Neural progenitor cell (in vitro differentiated cells): ENCODE measurements at regions not wholly inside any gene's neighbourhood (a gene's known extent, or its start where the extent isn't known, plus 50 kb on each side); places are given as distances from the start of the nearest gene placed in this dataset.

Source experiments
- DNase-seq: peaks from one replicate; pipeline ENCODE4 v3.0.0-alpha.2; 2016; ENCODE audit warnings: low spot score
- H2AFZ ChIP-seq: fragments of 200-600 bp; sonication (generic); replicated peaks from 2 replicates; pipeline ENCODE4 v1.6.1; 2016; ENCODE audit warnings: antibody characterized with exemption
- H3F3A ChIP-seq: fragments of 200-600 bp; sonication (generic); 2 replicates; pipeline ENCODE4 v1.6.1; 2016; ENCODE audit warnings: antibody characterized with exemption, low read depth
- H3K27ac ChIP-seq: fragments of 200-600 bp; sonication (generic); 2 replicates; pipeline ENCODE4 v1.5.1; 2016; ENCODE audit warnings: mild to moderate bottlenecking
- H3K27me3 ChIP-seq: fragments of 200-600 bp; sonication (generic); 2 replicates; pipeline ENCODE4 v1.6.1; 2016; ENCODE audit warnings: mild to moderate bottlenecking, moderate library complexity
- H3K36me3 ChIP-seq: fragments of 200-600 bp; sonication (generic); 2 replicates; pipeline ENCODE4 v1.5.1; 2016
- H3K4me1 ChIP-seq: fragments of 200-600 bp; sonication (generic); 2 replicates; pipeline ENCODE4 v1.6.1; 2016; ENCODE audit warnings: mixed run types
- H3K4me2 ChIP-seq: fragments of 200-600 bp; sonication (generic); 2 replicates; pipeline ENCODE4 v1.6.1; 2016
- H3K4me3 ChIP-seq: fragments of 200-600 bp; sonication (generic); 2 replicates; pipeline ENCODE4 v1.5.1; 2016
- H3K79me2 ChIP-seq: fragments of 200-600 bp; sonication (generic); 2 replicates; pipeline ENCODE4 v1.6.1; 2016; ENCODE audit warnings: low read depth
- H3K9ac ChIP-seq: fragments of 200-600 bp; sonication (generic); 2 replicates; pipeline ENCODE4 v1.6.1; 2016
- H3K9me3 ChIP-seq: fragments of 200-600 bp; sonication (generic); 2 replicates; pipeline ENCODE4 v1.5.1; 2016; ENCODE audit warnings: low read depth
- H4K20me1 ChIP-seq: fragments of 200-600 bp; sonication (generic); 2 replicates; pipeline ENCODE4 v1.6.1; 2016; ENCODE audit warnings: low read depth
- H3K27ac Mint-ChIP-seq: 3 replicates; pipeline ENCODE4 v1.8.0; 2021; ENCODE audit warnings: mixed read lengths
- H3K27me3 Mint-ChIP-seq: 2 replicates; pipeline ENCODE4 v1.8.0; 2022; ENCODE audit warnings: low read depth, mild to moderate bottlenecking, inconsistent platforms, moderate library complexity, mixed read lengths; ENCODE audit not compliant: insufficient read depth
- H3K36me3 Mint-ChIP-seq: 3 replicates; pipeline ENCODE4 v1.8.0; 2021; ENCODE audit warnings: mixed read lengths
- H3K4me1 Mint-ChIP-seq: 3 replicates; pipeline ENCODE4 v1.8.0; 2021; ENCODE audit warnings: mixed read lengths
- H3K4me3 Mint-ChIP-seq: 3 replicates; pipeline ENCODE4 v1.8.0; 2021; ENCODE audit warnings: mild to moderate bottlenecking, moderate library complexity, mixed read lengths
- H3K9me3 Mint-ChIP-seq: 3 replicates; pipeline ENCODE4 v1.8.0; 2020; ENCODE audit warnings: mixed read lengths
- EZH2 ChIP-seq: fragments of 200-600 bp; sonication (generic); IDR thresholded peaks from 2 replicates; pipeline ENCODE4 v1.6.1; 2017; ENCODE audit warnings: antibody characterized with exemption, mild to moderate bottlenecking, moderate library complexity
- EZH2phosphoT487 ChIP-seq: fragments of 200-600 bp; sonication (generic); IDR thresholded peaks from 2 replicates; pipeline ENCODE4 v1.6.1; 2017; ENCODE audit warnings: antibody characterized with exemption
- TF ChIP-seq, protein P1 (sequence below): fragments of 200-600 bp; sonication (generic); IDR thresholded peaks from 2 replicates; pipeline ENCODE4 v1.5.1; 2017; ENCODE audit warnings: antibody characterized with exemption, mild to moderate bottlenecking

DNA sequence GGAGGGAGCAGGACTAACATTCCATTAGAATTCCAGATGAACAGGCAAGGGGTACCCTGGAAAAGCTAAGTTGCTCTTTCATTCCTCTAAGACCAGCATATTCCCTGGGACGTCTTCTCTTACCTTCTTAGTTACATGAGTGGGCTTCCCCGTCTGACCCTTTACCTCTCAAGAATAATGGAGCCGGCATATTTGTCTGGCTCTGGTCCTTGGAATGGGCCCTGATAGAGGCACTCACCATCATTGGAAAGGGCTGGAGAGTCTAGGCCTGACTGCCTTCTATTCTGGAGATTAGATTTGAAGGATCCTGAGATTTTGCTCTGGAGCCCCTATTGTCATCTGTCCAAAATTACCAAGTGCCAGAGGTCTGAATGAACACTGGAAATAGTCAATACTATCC, 347.5 kb downstream of the MYCN start:
- Histone ChIP-seq H3F3A (no peaks in the 10 kb centered on the region), H3K27me3 (no peaks in the 10 kb centered on the region)

DNA sequence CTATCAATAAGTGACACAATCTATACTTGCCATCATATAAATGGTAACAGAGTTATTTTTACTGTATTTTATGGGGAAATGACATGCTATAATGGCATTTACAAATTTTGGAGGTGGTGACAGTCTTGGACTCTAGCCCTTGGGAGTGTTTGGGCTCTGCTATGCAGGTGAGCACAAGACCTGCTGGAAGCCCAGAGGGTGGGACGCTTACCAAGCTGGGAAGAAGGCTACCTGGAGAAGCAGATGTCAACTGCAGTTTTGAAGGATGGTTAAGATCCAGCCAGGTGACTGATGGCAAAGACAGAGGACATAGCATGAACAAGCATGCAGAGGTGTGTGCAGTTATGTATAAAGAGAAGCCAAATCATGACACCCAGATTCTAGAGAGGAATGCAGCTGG, 346.9 kb downstream of the MYCN start:
- Histone ChIP-seq H3K4me2 (no peak overlapping the region), H3K9me3 (no peaks in the 10 kb centered on the region), H3K27me3 (no peaks in the 10 kb centered on the region), H2AFZ (no peak overlapping the region), H3K4me3 (no peak overlapping the region), H4K20me1 (no peaks in the 10 kb centered on the region), H3F3A (no peaks in the 10 kb centered on the region), H3K27ac (no peak overlapping the region), H3K9ac (no peak overlapping the region), H3K4me1 (peaks cover 7% of the 10 kb centered on the region), H3K36me3 (no peaks in the 10 kb centered on the region), H3K79me2 (no peaks in the 10 kb centered on the region)
- H3K4me3 Mint-ChIP-seq, result no peak overlapping the region
- TF ChIP-seq, protein P1, sequence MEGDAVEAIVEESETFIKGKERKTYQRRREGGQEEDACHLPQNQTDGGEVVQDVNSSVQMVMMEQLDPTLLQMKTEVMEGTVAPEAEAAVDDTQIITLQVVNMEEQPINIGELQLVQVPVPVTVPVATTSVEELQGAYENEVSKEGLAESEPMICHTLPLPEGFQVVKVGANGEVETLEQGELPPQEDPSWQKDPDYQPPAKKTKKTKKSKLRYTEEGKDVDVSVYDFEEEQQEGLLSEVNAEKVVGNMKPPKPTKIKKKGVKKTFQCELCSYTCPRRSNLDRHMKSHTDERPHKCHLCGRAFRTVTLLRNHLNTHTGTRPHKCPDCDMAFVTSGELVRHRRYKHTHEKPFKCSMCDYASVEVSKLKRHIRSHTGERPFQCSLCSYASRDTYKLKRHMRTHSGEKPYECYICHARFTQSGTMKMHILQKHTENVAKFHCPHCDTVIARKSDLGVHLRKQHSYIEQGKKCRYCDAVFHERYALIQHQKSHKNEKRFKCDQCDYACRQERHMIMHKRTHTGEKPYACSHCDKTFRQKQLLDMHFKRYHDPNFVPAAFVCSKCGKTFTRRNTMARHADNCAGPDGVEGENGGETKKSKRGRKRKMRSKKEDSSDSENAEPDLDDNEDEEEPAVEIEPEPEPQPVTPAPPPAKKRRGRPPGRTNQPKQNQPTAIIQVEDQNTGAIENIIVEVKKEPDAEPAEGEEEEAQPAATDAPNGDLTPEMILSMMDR, result no peak
- no peak for TF ChIP-seq EZH2phosphoT487
- TF ChIP-seq EZH2, result no peak
- peaks cover 12% of the 10 kb centered on the region for H3K4me1 Mint-ChIP-seq
- no peak overlapping the region for H3K27ac Mint-ChIP-seq
- peaks cover 20% of the 10 kb centered on the region for H3K27me3 Mint-ChIP-seq
- H3K36me3 Mint-ChIP-seq, result peaks cover 2% of the 10 kb centered on the region
- DNase-seq, result no peak
- H3K9me3 Mint-ChIP-seq, result peaks cover 2% of the 10 kb centered on the region

More for the DNA sequence above, 347.5 kb downstream of the MYCN start:
- Histone ChIP-seq H3K4me3 (no peak overlapping the region), H4K20me1 (no peaks in the 10 kb centered on the region), H2AFZ (no peak overlapping the region), H3K4me2 (no peak overlapping the region), H3K27ac (no peak overlapping the region), H3K36me3 (no peaks in the 10 kb centered on the region), H3K4me1 (peaks cover 4% of the 10 kb centered on the region), H3K9me3 (no peaks in the 10 kb centered on the region), H3K79me2 (no peaks in the 10 kb centered on the region), H3K9ac (no peak overlapping the region)
- no peak overlapping the region for H3K4me3 Mint-ChIP-seq
- TF ChIP-seq EZH2 (no peak), EZH2phosphoT487 (no peak)
- TF ChIP-seq, protein P1, result no peak
- no peak overlapping the region for H3K27ac Mint-ChIP-seq
- peaks cover 20% of the 10 kb centered on the region for H3K27me3 Mint-ChIP-seq
- DNase-seq, result no peak
- peaks cover 2% of the 10 kb centered on the region for H3K36me3 Mint-ChIP-seq
- H3K4me1 Mint-ChIP-seq, result peaks cover 8% of the 10 kb centered on the region
- H3K9me3 Mint-ChIP-seq, result peaks cover 2% of the 10 kb centered on the region

DNA sequence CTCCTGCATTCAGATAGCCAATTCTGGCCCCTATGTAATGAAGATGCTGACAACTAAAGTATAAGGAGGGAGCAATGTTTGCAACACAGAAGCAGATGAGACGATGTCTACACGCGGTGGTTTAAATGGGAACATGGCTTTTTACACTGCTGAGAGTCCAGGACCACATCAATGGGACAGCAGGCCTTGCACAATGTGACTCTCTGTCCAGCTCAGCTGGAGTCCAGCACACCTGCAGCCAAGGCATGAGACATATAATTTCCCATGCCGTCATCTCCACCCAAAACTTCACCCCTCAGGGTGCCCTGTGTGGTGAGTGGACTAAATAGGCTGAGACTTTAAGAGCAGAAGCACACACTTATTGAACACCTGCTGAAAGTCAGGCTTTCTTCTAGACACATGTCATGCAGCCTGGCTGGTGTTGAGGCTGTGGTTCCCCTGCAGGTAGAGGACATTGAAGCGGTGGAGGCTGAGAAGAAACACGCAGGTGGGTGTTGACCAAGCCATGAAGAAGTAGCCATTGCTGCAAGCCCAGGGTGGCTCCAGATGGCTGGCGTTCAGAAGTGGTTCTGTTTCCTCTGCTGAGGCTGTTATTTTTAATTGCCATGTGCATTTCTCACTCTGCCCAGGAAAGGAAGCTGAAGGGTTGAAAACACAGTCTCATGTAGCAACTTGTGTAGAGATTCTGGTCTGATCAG, 345.6 kb downstream of the MYCN start:
- Histone ChIP-seq H3K79me2 (no peaks in the 10 kb centered on the region), H4K20me1 (no peaks in the 10 kb centered on the region), H3K36me3 (no peaks in the 10 kb centered on the region), H3K4me2 (no peak overlapping the region), H3F3A (no peaks in the 10 kb centered on the region), H3K4me3 (no peak overlapping the region), H3K9me3 (no peaks in the 10 kb centered on the region), H3K27ac (no peak overlapping the region), H3K4me1 (peaks cover 11% of the 10 kb centered on the region), H3K27me3 (no peaks in the 10 kb centered on the region), H3K9ac (no peak overlapping the region), H2AFZ (no peak overlapping the region)
- DNase-seq, result no peak
- Mint-ChIP-seq H3K27me3 (peaks cover 22% of the 10 kb centered on the region), H3K4me3 (no peak overlapping the region), H3K36me3 (peaks cover 2% of the 10 kb centered on the region), H3K4me1 (peaks cover 19% of the 10 kb centered on the region), H3K9me3 (no peaks in the 10 kb centered on the region), H3K27ac (no peak overlapping the region)
- TF ChIP-seq, protein P1, result no peak
- TF ChIP-seq EZH2phosphoT487, result no peak
- no peak for TF ChIP-seq EZH2
